DOHH2 (cell line): ENCODE measurements at regions not wholly inside any gene's neighbourhood (a gene's known extent, or its start where the extent isn't known, plus 50 kb on each side); places are given as distances from the start of the nearest gene placed in this dataset.

Source experiments
- H3F3A ChIP-seq: fragments of 200-600 bp; sonication (generic), shearing (Covaris generic); 2 replicates; pipeline ENCODE4 v1.6.0; 2016; ENCODE audit warnings: antibody characterized with exemption, mild to moderate bottlenecking; ENCODE audit not compliant: control insufficient read depth, insufficient read depth
- H3K27ac ChIP-seq: fragments of 200-600 bp; sonication (generic); 2 replicates; pipeline ENCODE4 v1.5.1; 2014; ENCODE audit warnings: low read depth, mild to moderate bottlenecking, low read length, moderate library complexity
- H3K27me3 ChIP-seq: fragments of 200-600 bp; sonication (generic); 2 replicates; pipeline ENCODE4 v1.6.1; 2014; ENCODE audit warnings: mild to moderate bottlenecking, low read length, mixed read lengths; ENCODE audit not compliant: control insufficient read depth
- H3K36me3 ChIP-seq: fragments of 200-600 bp; sonication (generic); 2 replicates; pipeline ENCODE4 v1.6.1; 2014; ENCODE audit warnings: mild to moderate bottlenecking, low read length, moderate library complexity, mixed read lengths; ENCODE audit not compliant: control insufficient read depth
- H3K4me1 ChIP-seq: fragments of 200-600 bp; sonication (generic); 2 replicates; pipeline ENCODE4 v1.6.1; 2014; ENCODE audit warnings: mild to moderate bottlenecking, low read length, mixed read lengths; ENCODE audit not compliant: control insufficient read depth
- H3K4me2 ChIP-seq: fragments of 200-600 bp; sonication (generic); 2 replicates; pipeline ENCODE4 v1.6.0; 2014; ENCODE audit warnings: mild to moderate bottlenecking, low read length, moderate library complexity
- H3K4me3 ChIP-seq: fragments of 200-600 bp; sonication (generic); 2 replicates; pipeline ENCODE4 v1.5.1; 2014; ENCODE audit warnings: mild to moderate bottlenecking, low read length, mixed read lengths
- H3K79me2 ChIP-seq: fragments of 200-600 bp; sonication (generic); 2 replicates; pipeline ENCODE4 v1.6.1; 2014; ENCODE audit warnings: mild to moderate bottlenecking, low read length, mixed read lengths; ENCODE audit not compliant: control insufficient read depth
- H3K9me2 ChIP-seq: fragments of 200-600 bp; sonication (generic); replicated peaks from 2 replicates; pipeline ENCODE4 v1.6.1; 2014; ENCODE audit warnings: mild to moderate bottlenecking, low read length, mixed read lengths; ENCODE audit not compliant: control insufficient read depth
- H3K9me3 ChIP-seq: fragments of 200-600 bp; sonication (generic); 2 replicates; pipeline ENCODE4 v1.6.1; 2014; ENCODE audit warnings: antibody characterized with exemption, low read length, mixed read lengths; ENCODE audit not compliant: control insufficient read depth, insufficient read depth
- H4K20me1 ChIP-seq: fragments of 200-600 bp; sonication (generic); 2 replicates; pipeline ENCODE4 v1.6.0; 2014; ENCODE audit warnings: low read depth, mild to moderate bottlenecking, antibody characterized with exemption, low read length, moderate library complexity; ENCODE audit not compliant: control insufficient read depth, insufficient read depth
- CTCF ChIP-seq: fragments of 200-600 bp; sonication (generic); IDR thresholded peaks from one replicate; pipeline ENCODE4 v1.5.1; 2014; ENCODE audit warnings: antibody characterized with exemption, mild to moderate bottlenecking, low read depth, low read length; ENCODE audit not compliant: poor library complexity, severe bottlenecking
- EZH2phosphoT487 ChIP-seq: fragments of 200-600 bp; sonication (generic); IDR thresholded peaks from 2 replicates; pipeline ENCODE4 v1.6.1; 2017; ENCODE audit warnings: borderline replicate concordance, mild to moderate bottlenecking, antibody characterized with exemption, low read length, moderate library complexity, mixed read lengths

GRCh38 chr13:73281746-73282145 lies 222.9 kb downstream of the KLF5 start:
- H3K27me3 ChIP-seq, result no peaks in the 10 kb centered on the region
- no peak overlapping the region for H3K4me3 ChIP-seq
- no peak overlapping the region for H3K4me2 ChIP-seq
- no peaks in the 10 kb centered on the region for H3K9me2 ChIP-seq
- no peak overlapping the region for H3K27ac ChIP-seq
- H3K79me2 ChIP-seq, result no peaks in the 10 kb centered on the region
- no peak for TF ChIP-seq CTCF
- TF ChIP-seq EZH2phosphoT487, result no peak
- H3K4me1 ChIP-seq, result no peaks in the 10 kb centered on the region
- no peaks in the 10 kb centered on the region for H3F3A ChIP-seq
- no peaks in the 10 kb centered on the region for H3K9me3 ChIP-seq
- H4K20me1 ChIP-seq, result no peaks in the 10 kb centered on the region
- H3K36me3 ChIP-seq, result no peaks in the 10 kb centered on the region

GRCh38 chr13:73278186-73278585 lies 219.4 kb downstream of the KLF5 start:
- H3K9me2 ChIP-seq, result no peaks in the 10 kb centered on the region
- no peaks in the 10 kb centered on the region for H3F3A ChIP-seq
- H3K27ac ChIP-seq, result no peak overlapping the region
- H3K79me2 ChIP-seq, result no peaks in the 10 kb centered on the region
- no peaks in the 10 kb centered on the region for H3K27me3 ChIP-seq
- H3K9me3 ChIP-seq, result no peaks in the 10 kb centered on the region
- no peaks in the 10 kb centered on the region for H3K36me3 ChIP-seq
- no peak overlapping the region for H3K4me2 ChIP-seq
- H4K20me1 ChIP-seq, result no peaks in the 10 kb centered on the region
- no peak overlapping the region for H3K4me3 ChIP-seq
- TF ChIP-seq EZH2phosphoT487 (no peak), CTCF (no peak)
- no peaks in the 10 kb centered on the region for H3K4me1 ChIP-seq

- no peak for TF ChIP-seq CTCF
- no peak for TF ChIP-seq EZH2phosphoT487
- Histone ChIP-seq H3K4me3 (no peak overlapping the region), H3K4me1 (no peaks in the 10 kb centered on the region), H3K79me2 (no peaks in the 10 kb centered on the region), H3F3A (no peaks in the 10 kb centered on the region), H3K9me3 (no peaks in the 10 kb centered on the region), H4K20me1 (no peaks in the 10 kb centered on the region), H3K27me3 (no peaks in the 10 kb centered on the region), H3K9me2 (no peaks in the 10 kb centered on the region), H3K36me3 (no peaks in the 10 kb centered on the region), H3K4me2 (no peak overlapping the region), H3K27ac (no peak overlapping the region)
These were observed 216.4 kb downstream of the KLF5 start for GRCh38 chr13:73275163-73275562.

GRCh38 chr13:73274147-73274546 lies 215.3 kb downstream of the KLF5 start:
- Histone ChIP-seq H3K4me3 (no peak overlapping the region), H3K4me2 (no peak overlapping the region), H3F3A (no peaks in the 10 kb centered on the region), H3K9me3 (no peaks in the 10 kb centered on the region), H3K79me2 (no peaks in the 10 kb centered on the region), H3K27ac (no peak overlapping the region), H3K27me3 (no peaks in the 10 kb centered on the region), H4K20me1 (no peaks in the 10 kb centered on the region), H3K4me1 (no peaks in the 10 kb centered on the region), H3K9me2 (no peaks in the 10 kb centered on the region), H3K36me3 (no peaks in the 10 kb centered on the region)
- TF ChIP-seq CTCF, result no peak
- no peak for TF ChIP-seq EZH2phosphoT487
